GM18502 (cell line): ENCODE measurements at regions not wholly inside any gene's neighbourhood (a gene's known extent, or its start where the extent isn't known, plus 50 kb on each side); places are given as distances from the start of the nearest gene placed in this dataset.

Experiments
- ATAC-seq: cut with Tn5 transposase; IDR thresholded peaks from one replicate; pipeline ENCODE4 v1.9.1; 2021; ENCODE audit warnings: mild to moderate bottlenecking; ENCODE audit not compliant: unreplicated experiment, poor library complexity

DNA sequence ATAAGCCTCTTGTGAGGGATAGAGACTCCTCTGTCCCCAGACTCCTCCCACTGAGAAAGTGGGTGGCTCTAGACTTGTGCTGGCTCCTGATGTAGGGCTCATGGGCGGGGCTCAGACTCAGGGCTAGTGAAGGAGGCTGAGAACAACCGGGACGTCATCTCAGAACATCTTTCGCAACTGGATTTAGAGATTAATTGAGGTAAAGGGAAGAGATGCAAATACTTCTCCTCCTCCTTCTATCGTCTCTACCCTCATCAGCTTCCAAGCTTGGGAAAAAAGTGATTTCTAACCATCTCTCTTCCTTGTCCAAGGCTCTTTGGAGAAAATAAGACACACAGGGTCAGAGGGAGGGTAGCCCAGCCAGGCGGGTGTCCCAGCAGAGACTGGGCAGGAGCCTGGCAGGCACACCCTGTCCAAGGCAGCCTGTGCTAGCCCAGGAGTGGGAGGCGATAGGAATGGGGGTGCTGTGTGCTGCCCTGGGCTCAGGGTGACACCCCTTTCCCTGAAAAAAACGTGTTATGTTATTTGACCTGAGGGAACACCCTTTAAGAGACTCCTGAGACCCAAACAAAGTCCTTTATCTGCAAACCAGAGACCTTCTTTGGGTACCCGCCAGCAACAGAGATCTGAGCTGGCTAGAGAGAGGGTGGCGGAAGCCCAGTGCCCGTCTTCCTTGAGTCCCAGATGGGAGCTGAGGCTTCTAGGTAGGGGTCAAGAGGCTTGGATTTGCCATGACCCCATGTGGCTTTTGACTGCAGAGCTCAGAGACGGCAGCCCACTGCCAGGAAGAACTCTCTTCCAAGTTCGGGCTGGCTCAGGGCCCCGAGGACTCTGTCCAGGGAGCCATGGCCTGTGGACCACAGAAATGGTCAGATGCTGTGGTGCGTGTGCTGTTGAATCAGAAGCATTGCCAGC lies 160.9 kb downstream of the ADAMTS15 start:
- no peak for ATAC-seq

DNA sequence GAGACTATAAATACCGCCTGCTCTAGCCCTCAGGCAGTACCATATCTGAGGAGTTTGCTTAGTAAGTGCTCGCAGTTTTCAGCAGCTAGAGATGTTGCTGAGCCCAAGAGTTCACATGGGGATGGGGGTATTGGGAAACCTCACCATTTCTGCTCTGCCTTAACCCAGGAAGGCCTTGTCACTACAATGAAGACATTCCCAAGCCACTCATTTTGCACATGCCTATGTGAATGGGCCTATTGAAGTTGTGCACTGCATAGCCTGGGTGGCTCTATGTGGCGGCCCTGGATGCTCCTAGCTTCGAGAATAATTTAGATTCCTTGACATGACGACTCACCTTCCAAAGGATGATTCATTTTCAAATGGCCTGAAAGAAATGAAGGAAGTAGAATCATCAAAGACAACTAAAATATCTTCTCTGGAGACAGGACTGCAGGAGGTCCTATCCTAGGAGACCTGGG lies 163.4 kb downstream of the ADAMTS15 start:
- no peak for ATAC-seq

DNA sequence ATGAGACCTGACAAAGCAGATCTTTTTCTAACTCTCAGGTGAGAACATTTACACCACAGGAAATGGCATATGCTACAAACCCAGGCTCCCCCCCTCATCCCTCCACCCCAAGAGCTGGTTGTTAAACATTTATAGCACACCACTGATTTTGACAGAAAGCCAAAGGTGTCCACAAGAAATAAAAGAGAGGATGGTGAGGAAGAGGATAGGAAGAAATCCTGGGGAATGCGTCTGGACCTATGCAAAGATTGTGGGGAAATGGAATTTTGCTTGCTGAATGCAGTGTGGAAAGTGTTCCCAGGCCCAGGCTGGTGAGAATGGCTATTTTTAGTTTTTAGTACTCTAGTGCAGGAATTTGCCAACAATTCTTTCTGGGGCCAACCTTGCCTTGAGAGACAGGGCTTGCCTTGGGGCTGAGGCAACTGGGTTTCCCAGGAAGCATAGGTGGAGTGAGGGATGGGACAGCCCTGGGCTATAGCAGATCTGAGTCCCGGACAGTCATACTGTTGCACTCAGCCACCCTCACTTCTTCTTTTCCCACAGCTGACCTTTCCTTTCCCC lies 163.9 kb downstream of the ADAMTS15 start:
- ATAC-seq, result no peak

DNA sequence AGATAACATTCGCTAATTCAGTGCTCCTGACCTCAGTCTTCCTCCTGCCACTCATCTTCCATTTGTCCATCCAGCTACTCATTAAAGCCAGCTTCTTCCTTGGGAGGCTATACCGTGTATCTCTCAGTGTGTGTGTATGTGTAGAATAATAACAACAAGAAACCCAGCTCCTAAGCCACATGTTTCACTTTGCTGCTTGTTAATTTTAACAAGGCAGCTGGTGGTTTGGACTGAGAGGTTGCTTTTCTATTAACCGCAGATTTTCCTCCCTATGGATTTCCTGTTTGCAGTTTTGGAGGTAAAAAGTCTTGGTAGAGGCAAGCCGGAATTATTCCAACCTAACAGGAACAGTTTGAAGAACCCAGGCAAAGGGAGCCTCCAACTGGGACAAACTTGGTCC lies 165.0 kb downstream of the ADAMTS15 start:
- ATAC-seq, result no peak

DNA sequence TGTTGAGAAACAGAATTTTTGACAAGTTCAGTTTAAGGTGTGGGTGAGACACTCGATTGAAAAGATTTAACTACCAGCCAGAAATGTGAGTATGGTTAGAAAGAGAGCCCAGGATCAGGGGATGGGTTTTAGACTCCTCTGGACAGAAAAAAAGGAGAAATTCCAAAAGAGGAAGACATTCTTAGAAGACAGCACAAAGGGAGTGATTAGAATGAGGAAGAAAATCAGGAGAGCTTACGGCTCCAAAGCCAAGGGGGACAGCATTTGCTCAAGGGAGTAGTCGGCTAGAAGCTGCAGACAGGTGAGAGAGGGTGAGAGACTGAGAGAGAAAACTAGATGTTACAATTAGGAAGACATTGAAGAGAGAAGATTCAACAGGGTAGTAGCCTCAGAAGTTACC lies 166.1 kb downstream of the ADAMTS15 start:
- no peak for ATAC-seq

DNA sequence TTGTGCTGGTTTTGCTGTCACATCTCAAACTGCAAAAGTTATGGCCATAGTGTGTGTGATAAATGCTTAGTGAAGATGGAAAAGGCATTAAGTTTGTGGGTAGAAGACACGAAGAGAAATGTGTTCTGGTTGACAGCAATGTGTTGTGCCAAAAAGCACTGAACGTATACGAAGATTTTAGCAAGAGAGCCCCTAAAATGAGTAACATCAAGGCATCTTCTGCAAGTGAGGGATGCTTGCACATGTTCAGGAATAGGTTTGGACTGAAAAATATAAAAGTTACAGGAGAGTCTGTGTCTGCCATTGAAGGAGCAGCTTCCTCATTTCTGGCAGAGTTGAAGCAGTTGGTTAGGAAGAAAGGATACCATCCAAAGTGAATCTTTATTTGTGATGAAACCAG lies 167.1 kb downstream of the ADAMTS15 start:
- ATAC-seq, result no peak

DNA sequence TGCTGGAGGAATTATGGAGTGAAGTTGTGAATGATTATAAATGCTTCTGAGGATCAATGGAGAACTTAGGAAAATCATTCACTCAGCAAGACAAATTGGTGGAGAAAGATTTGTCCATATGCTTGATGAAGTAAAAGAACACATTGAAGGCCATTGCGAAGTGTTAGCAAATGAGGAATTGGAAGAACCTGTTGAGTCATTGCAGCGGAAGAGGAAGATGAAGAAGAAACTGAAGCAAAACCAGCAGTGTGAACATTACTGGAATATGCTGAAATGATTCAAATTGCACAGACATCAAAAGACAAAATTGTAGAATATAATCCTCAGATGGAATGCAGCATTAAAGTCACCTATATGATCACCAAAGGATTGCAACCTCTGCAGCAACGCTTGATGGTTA lies 168.1 kb downstream of the ADAMTS15 start:
- no peak for ATAC-seq

DNA sequence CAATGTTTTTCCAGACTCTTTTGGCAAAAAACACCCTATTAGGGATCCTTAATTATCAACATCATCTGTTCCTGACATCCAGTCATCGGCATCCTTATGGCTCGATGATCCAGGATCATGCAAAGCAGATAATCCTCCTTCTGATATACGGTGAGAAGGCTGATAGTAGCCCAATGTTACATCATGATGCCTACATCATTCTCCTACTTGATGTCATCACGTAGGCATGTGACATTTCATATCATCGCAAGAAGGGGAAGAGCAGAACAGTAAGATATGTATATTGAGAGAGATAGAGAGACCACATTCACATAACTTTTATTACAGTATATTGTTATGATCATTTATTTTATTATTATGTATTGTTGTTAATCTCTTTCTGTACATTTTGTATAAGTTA lies 168.6 kb downstream of the ADAMTS15 start:
- no peak for ATAC-seq

DNA sequence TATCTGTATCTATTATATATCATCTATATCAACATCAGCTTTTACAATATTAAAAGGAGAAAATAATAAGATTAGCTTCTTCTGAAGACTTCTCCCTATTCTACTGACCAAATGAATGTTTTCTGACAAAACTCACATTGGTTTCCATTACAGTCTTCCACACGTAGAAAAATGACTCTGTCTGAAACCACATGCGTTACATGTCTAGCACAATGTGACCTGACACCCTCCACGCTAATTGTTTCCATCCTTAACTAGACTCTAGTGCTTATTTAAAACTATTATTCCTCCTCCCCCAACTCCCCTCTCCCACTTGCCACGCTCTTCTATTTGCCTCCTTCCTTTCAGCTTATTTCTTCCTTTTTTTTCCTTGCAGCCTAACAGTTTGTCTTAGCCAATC lies 172.1 kb downstream of the ADAMTS15 start:
- ATAC-seq, result no peak

DNA sequence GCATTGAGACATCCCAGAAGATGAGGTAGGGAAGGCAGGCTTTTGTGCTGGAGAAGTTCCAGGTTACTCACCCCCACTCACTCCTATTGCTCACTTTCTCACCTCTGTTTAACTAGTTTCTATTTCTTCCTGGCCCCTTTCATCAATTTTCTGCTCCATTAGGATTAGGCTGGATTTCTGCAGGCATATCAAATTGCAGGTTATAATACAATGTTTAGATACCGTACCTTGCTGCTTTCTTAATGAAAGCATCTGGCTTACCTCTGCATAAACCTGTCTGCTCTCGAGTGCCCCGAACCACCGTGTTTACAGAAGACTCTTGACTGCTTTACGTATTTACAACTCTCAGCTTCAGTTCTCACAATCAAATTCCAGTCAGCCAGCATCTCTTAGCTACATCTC lies 173.7 kb downstream of the ADAMTS15 start:
- ATAC-seq, result no peak

DNA sequence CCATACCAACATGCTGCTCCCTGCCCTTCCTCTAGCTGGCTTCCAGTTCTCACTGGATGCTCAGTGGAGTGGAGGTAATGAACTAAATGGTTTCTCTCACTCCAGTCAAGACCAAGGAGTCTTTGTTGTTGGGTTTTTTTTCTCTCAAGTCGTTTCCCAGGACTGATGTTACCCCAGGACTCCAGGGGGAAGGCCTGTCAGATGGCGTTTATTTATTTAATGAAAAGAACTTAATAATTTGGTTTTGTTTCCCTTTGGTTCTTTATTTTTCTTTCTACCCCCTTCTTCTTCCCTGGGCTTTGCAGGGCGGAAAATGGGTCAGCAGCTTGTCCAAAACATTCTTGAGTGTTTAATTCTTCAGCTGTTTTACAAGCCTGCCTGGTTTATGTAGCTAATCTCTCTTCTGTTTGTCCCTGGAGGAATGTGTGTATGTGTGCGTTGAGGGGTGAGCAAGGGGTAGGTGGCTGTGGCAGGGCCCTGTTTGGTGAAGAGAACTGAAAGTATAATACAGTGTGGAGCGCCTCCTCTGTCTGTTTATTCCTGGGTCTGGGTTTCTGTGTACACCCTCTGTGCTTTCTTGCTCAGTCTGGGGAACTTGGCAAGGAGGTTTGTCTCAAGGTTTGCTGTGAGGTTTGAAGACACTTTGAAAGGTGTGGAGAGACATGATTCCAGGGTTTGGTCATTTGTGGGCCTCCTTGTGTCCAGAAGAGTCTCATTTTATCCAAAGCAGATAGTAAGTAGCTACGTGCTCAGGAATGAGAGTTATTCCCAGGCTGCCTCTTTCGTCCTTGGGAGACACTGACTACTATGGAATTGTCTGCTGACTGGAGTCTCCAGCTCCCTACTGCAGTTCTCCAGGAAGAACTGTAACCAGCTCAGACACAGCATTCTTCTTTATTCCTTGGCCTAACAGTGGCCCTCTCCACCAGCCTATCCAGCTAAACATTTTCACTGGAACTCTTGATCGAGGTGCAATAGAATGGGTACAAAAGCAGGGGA lies 175.5 kb downstream of the ADAMTS15 start:
- no peak for ATAC-seq

DNA sequence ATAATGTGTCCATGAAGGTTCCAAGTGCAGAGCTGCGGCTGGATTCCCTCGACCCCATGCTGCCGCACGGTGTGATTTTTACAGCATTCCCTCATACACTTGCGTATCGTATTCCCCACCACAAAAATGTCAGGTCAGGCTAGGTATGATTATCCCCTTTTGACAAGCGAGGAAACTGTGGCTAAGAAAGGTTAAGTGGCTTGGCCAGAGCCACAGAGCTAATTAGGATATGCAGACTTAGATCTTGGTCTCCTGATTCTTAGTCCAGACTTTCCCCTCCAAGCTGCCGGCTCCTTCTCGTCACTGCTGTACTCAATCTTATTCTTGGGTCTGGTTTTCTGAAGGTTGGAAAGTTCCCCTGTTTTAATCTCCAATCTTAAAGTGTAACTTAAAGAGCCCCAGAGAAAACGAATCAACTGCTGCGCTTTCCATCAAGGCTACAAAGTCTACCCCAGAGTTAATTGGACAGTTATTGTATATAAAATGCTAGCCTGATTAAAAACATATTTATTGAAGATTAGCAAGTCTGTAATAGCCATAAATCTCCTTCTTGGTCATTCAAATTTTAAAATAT lies 176.6 kb downstream of the ADAMTS15 start:
- no peak for ATAC-seq

DNA sequence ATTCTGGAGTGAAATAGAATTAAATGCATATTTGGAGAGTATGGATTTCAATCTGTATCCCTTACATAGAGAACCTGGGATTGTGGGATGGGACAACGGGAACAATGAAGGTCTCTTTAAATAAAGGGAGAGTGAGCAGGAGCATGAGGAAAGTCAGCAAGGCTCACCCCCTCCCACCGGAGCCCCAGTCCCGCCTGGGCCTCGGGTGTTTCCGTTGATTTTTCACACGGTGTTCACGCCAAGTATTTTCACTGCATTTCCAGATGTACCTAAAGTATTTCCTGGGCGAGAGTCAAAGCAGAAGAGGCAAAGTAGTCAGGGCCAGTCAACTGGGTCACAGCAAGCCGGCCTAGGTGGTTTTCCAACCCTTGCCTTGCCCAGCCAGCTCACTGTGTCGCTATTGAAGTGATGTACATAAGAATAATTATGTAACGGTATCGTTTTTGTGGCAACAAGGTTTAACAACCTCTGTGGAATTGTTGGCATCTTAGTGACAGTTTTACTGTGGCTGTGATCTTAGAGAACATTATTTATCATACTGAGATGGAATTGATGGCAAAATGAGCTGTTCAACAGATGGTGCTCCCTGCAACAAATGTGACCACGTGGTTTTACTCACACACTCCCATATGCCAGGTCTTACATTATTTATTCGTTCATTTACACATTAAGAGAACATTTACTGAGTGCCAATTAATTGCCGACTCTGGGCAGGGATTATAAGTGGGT lies 177.3 kb downstream of the ADAMTS15 start:
- no peak for ATAC-seq

DNA sequence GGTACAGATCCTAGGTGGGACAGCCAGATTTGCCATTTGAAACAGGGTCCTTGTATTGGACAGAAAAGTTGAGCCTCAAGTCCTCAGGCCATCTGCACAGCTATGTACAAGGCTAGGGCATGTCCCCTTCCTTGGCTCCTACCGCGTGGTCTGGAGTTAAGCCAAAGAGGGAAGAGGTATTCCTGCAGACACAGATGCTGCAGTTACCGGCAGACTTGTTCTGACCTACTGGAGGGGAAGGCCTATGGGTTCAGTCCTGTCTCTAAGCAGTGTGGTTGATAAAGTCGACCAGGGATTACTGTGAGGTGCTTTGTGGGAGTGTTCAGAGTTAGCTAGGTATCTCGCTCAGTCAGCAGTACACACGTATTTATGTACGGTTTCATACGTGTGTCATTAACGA lies 180.6 kb downstream of the ADAMTS15 start:
- no peak for ATAC-seq

DNA sequence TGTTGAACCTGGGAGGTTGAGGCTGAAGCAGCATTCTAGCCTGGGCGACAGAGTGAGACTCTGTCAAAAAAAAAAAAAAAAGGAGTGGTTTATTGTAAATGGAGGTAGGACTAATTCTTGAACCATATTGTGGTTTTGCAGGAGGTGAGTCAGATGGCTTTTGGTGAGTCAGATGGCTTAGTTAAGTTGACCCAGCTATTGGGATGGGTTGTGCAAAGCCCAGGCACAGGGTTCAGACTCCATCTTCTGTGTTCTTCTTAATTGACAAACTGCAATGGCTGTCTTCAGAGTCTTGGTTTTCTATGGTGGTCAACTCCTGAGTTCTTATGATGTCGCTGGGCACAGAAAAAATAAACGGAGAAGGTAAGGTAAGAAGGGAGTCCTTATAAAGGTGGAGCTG lies 182.7 kb downstream of the ADAMTS15 start:
- no peak for ATAC-seq

DNA sequence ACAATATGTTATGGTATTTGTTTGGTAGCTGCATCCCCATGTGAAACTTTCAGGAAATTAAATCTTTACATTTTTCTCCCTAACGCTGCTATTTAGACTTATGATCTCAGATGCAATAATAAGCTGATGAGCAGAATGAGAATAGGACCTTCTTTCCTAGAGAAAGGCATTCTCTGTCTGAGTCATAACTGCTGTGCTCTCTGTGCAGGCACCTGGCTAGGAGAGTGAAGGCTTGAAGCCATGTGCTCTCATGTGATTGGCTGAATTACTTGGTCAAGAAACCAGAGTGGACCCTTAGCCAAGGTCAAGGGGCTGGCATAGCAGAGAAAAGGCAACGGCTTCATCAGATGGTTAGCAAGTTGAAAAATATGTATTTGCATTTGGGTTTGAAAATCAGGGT lies 185.0 kb downstream of the ADAMTS15 start:
- ATAC-seq, result no peak

DNA sequence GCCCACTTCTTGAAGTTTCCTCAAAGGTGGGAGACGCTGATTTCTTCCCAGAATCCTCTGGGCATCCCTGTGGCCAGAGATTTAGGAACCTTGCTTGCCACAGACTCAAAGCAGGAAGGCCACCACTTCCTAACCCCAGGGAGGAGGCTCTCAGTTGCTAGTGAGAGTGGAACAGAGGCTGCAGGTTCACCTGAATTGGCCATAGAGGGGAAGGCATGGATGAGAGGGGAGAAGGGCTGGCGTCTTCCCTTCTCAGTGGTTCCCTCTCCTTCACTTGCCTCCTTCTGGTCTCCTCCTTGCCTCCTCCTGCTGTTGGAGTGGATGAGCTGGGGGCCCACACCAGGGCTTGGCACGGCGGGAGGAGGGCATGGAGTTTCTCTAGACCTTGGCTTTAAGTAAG lies 185.7 kb downstream of the ADAMTS15 start:
- no peak for ATAC-seq

DNA sequence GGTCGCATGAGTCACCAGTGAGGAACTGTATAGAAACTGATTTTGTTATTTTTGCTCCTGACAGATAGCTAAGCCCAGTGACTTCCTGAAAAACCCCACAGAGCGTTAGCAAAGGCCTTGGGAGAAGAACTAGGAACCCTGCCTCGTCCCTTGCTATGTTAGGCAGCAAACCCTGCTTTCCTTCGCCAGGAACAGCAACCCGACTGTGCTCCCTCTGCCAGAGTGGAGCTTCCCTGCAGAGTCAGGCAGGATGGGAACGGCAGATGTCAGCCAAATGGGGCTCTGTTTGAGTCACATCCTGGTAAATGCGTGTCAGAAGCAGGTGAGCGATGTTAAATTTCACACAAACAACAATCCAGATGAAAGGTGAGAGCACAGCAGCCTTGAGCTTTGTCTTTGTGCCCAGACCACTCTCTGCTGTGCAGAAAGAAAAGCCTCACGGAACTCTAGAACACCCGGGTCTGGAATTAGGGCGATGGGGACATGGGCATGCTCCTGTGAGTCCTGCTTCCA lies 186.6 kb downstream of the ADAMTS15 start:
- ATAC-seq, result no peak

DNA sequence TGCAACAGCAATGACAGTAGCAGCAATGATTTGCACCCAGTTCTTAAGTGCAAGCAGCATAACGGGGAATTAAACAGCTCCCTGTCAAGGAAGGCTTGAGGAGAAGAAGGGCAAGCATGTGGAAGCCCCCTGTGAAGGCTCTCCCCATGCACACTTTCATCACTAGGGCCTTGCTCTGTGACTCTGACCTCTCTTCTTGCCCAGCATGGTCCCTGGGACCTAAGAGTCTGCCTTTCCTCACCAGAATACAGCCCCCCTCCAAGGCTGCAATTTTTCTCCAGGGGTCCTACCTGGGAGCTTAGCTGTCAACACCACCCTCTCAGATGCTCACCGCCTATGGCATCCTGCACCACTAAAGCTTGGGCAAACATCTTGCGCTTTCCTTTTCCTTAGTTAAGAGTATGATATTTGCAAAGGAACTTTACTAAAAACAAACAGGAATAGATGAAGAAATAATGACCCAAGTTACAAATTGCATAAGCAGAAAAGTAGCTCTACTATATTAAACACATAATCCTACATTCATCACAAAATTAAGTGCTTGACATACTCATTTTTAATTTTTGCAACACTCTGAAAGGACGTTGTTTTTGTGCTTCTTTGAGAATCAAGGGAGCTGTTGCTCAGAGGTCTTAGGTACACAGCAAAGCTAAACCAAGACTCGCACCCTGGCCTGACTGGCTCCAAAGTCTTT lies 187.6 kb downstream of the ADAMTS15 start:
- ATAC-seq, result no peak
